Endothelial cell of umbilical vein (primary cell): ENCODE measurements at regions not wholly inside any gene's neighbourhood (a gene's known extent, or its start where the extent isn't known, plus 50 kb on each side); places are given as distances from the start of the nearest gene placed in this dataset.
A peak's percentile ranks its signal among the peaks of the same experiment; 100 is the strongest.

Experiments used
- BruUV-seq: library from RNA; stranded (reverse); fragments of 400-500 nt; replicated peaks from 2 replicates; lab custom pipeline; 2021; lab: Mats Ljungman, UMichigan
- CTCF ChIA-PET: fragments of 300-600, 350-600 bp; sonication (Branson Sonifier 250); formaldehyde crosslinking; loops from one replicate; lab custom pipeline; 2021; ENCODE audit warnings: antibody characterized with exemption, inconsistent platforms; lab: Charles Lee
- POLR2A ChIA-PET: fragments of 300-600, 350-600 bp; sonication (Branson Sonifier 250); formaldehyde crosslinking; loops from one replicate; lab custom pipeline; 2021; ENCODE audit warnings: antibody characterized with exemption, inconsistent platforms; lab: Charles Lee
- DNase-seq: peaks from one replicate; pipeline ENCODE4 v3.0.0-alpha.2; 2011; ENCODE audit warnings: low read depth, low spot score
- FAIRE-seq: peaks from 2 replicates; lab custom pipeline; 2011; peaks lifted over from hg19 to GRCh38; lab: Jason Lieb, UNC
- H2AFZ ChIP-seq: 2 replicates; pipeline ENCODE4 v1.6.0; 2012; ENCODE audit warnings: low read depth, low read length, control low read depth, inconsistent platforms
- H3K27ac ChIP-seq: 2 replicates; pipeline ENCODE4 v1.5.1; 2011; ENCODE audit warnings: low read depth, mild to moderate bottlenecking, control low read depth, low read length, moderate library complexity; ENCODE audit not compliant: insufficient read depth
- H3K27me3 ChIP-seq, 2 experiments: 2 replicates each; pipeline versions ENCODE4 v1.6.0 to v1.6.1; 2011; ENCODE audit warnings: low read length in 2 of 2, mixed read lengths in 1 of 2; ENCODE audit not compliant: control insufficient read depth in 2 of 2, insufficient read depth in 2 of 2
- H3K36me3 ChIP-seq, 2 experiments: 2 replicates in 1 of 2; 3 replicates in 1 of 2; pipeline ENCODE4 v1.5.1; 2011; ENCODE audit warnings: low read length in 2 of 2, mild to moderate bottlenecking in 1 of 2, moderate library complexity in 1 of 2; ENCODE audit not compliant: control insufficient read depth in 2 of 2, insufficient read depth in 2 of 2; ENCODE audit errors: extremely low read depth in 1 of 2
- H3K4me1 ChIP-seq: 3 replicates; pipeline ENCODE4 v1.5.1; 2011; ENCODE audit warnings: mild to moderate bottlenecking, low read length; ENCODE audit not compliant: control insufficient read depth, insufficient read depth; ENCODE audit errors: extremely low read depth
- H3K4me2 ChIP-seq: 2 replicates; pipeline ENCODE4 v1.6.1; 2011; ENCODE audit warnings: low read length, control low read depth, mixed read lengths; ENCODE audit not compliant: insufficient read depth
- H3K4me3 ChIP-seq, 3 experiments: fragments of 200-600 bp in 1 of 3; sonication (generic), shearing (Covaris generic) in 1 of 3; replicated peaks in 1 of 3; 2 replicates each; pipeline ENCODE4 v1.5.1; 2011 to 2016; ENCODE audit warnings: control low read depth in 3 of 3, low read length in 3 of 3, mild to moderate bottlenecking in 2 of 3, inconsistent platforms in 1 of 3, low read depth in 1 of 3, moderate library complexity in 1 of 3; ENCODE audit not compliant: insufficient read depth in 1 of 3
- H3K79me2 ChIP-seq: 2 replicates; pipeline ENCODE4 v1.6.0; 2012; ENCODE audit warnings: low read length, inconsistent platforms; ENCODE audit not compliant: control insufficient read depth, insufficient read depth
- H3K9ac ChIP-seq: replicated peaks from 2 replicates; pipeline ENCODE3; 2011; ENCODE audit warnings: low read length, control low read depth; ENCODE audit not compliant: insufficient read depth; ENCODE audit errors: extremely low read depth
- H3K9me1 ChIP-seq: replicated peaks from 3 replicates; pipeline ENCODE4 v1.6.0; 2011; ENCODE audit warnings: mild to moderate bottlenecking, low read length; ENCODE audit not compliant: control insufficient read depth, insufficient read depth; ENCODE audit errors: extremely low read depth
- H3K9me3 ChIP-seq: replicated peaks from 2 replicates; pipeline ENCODE4 v1.5.1; 2012; ENCODE audit warnings: low read length, inconsistent platforms; ENCODE audit not compliant: control insufficient read depth, insufficient read depth
- H4K20me1 ChIP-seq: replicated peaks from 2 replicates; pipeline ENCODE3; 2011; ENCODE audit warnings: mild to moderate bottlenecking, low read length; ENCODE audit not compliant: control insufficient read depth, insufficient read depth; ENCODE audit errors: extremely low read depth
- EZH2 ChIP-seq: IDR thresholded peaks from 2 replicates; pipeline ENCODE4 v1.6.1; 2012; ENCODE audit warnings: borderline replicate concordance, low read depth, mild to moderate bottlenecking, moderate library complexity, low read length, inconsistent platforms; ENCODE audit not compliant: severe bottlenecking
- GATA2 ChIP-seq: IDR thresholded peaks from 2 replicates; pipeline ENCODE4 v1.7.0; 2011; ENCODE audit warnings: low read depth, mild to moderate bottlenecking, moderate library complexity, mixed read lengths, low read length; ENCODE audit not compliant: insufficient read length, insufficient read depth
- POLR2AphosphoS5 ChIP-seq: IDR thresholded peaks from 2 replicates; pipeline ENCODE4 v1.6.1; 2012; ENCODE audit warnings: low read depth, mild to moderate bottlenecking, control low read depth, low read length, moderate library complexity; ENCODE audit not compliant: insufficient read depth
- dilution Hi-C: fragments of 300-500 bp; cut with MboI; formaldehyde crosslinking; loops from one replicate; pipeline ENCODE4 v1.15.0; 2019; ENCODE audit warnings: low sequenced_read_pairs; ENCODE audit not compliant: extremely low pct_ligation_motif_present
- intact Hi-C: fragments of 100-400 bp; cut with micrococcal nuclease; formaldehyde crosslinking; loops from one replicate; pipeline ENCODE4 v1.10.0; 2022

GRCh38 chrX:9189286-9189685, 155.4 kb upstream of the FAM9B start:
- POLR2A ChIA-PET = no interaction called here
- Histone ChIP-seq H3K4me2 (no peak overlapping the region), H3K4me3 (no peak overlapping the region), H3K27me3 (no peaks in the 10 kb centered on the region), H3K79me2 (no peaks in the 10 kb centered on the region), H3K27ac (no peak overlapping the region), H3K9me1 (no peaks in the 10 kb centered on the region), H2AFZ (no peak overlapping the region), H3K36me3 (no peaks in the 10 kb centered on the region), H4K20me1 (no peaks in the 10 kb centered on the region), H3K4me1 (no peaks in the 10 kb centered on the region), H3K9ac (no peak overlapping the region), H3K9me3 (no peaks in the 10 kb centered on the region)
- intact Hi-C loops (no loop called here), dilution Hi-C loops (no loop called here)
- FAIRE-seq = no peak
- TF ChIP-seq POLR2AphosphoS5 (no peak), GATA2 (no peak)
- DNase-seq = no peak
- BruUV-seq = no TSS peak
- CTCF ChIA-PET = no interaction called here

GRCh38 chrX:9191392-9191791, 157.5 kb upstream of the FAM9B start:
- Histone ChIP-seq H3K4me3 (no peak overlapping the region), H2AFZ (no peak overlapping the region), H3K9me1 (no peaks in the 10 kb centered on the region), H3K4me2 (no peak overlapping the region), H3K27me3 (no peaks in the 10 kb centered on the region), H3K4me1 (no peaks in the 10 kb centered on the region), H3K79me2 (no peaks in the 10 kb centered on the region), H4K20me1 (no peaks in the 10 kb centered on the region), H3K36me3 (no peaks in the 10 kb centered on the region), H3K9ac (no peak overlapping the region), H3K9me3 (no peaks in the 10 kb centered on the region), H3K27ac (no peak overlapping the region)
- dilution Hi-C loops = no loop called here
- no peak for DNase-seq
- ChIA-PET CTCF (no interaction called here), POLR2A (no interaction called here)
- peak; percentile 47 for FAIRE-seq
- no TSS peak for BruUV-seq
- no peak for TF ChIP-seq EZH2
- intact Hi-C loops = no loop called here
